HG03432 (cell line): ENCODE measurements at regions not wholly inside any gene's neighbourhood (a gene's known extent, or its start where the extent isn't known, plus 50 kb on each side); places are given as distances from the start of the nearest gene placed in this dataset.
A peak's percentile ranks its signal among the peaks of the same experiment; 100 is the strongest.
"Not testable (repeated sequence)": the region's sequence is repeated elsewhere in the genome, so short reads cannot be mapped to it uniquely, and the experiment has no call there.

ENCODE experiments used
- ATAC-seq: cut with Tn5 transposase; IDR thresholded peaks from one replicate; pipeline ENCODE4 v1.9.1; 2021; ENCODE audit warnings: mild to moderate bottlenecking, moderate library complexity; ENCODE audit not compliant: unreplicated experiment

DNA sequence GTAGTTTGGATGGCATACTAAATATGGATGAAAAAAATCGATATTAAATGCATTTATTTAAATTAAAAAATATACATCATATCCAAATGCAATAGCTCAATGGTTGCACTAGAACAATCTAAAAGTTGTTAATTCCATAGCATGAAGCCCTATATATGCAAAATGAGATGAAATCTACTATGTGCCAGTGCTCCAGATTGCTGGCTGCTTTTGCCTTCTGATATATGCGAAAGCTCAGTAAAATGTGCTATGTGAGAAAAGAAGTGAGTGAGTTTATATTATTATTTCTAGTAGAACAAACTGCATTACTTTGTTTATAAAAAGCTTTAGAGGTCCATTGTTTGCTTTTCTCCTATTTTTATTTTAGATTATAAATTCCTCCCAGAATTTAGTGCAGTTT, 186.7 kb downstream of the MAT2B start:
- no peak for ATAC-seq

DNA sequence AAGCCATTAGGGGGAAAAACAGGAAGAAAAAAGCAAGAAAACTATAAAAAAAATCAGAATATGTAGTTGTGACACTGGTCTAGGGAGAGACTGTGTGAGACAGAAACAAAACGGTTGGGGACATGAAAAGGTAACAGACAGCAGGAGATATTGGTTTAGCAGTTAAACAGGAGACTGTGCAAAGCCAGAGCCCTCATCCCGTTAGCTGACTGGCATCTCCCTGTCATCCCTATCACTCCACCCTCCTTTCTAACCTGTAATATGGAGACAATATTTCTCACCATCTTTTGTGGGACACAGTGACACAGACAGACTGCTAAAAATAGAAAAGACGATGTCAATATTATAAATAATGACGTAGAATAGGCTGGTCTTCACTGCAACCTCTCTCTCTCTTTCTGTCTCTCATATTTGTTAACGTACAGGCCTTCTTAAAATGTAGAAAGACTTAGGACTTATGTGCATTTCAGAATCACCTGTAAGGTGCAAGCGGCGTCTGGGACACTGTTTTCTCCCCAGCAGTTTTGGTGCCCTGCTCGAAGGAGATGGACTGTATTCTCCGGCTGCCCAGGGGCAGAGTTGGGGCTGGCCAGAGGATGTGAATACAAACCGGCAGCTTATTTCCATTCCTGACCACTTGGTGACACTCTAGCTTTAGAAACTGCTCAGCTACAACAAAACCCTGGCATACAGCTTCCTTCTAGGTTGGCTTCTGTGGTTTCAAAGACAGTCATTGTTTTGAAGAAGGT, 190.6 kb downstream of the MAT2B start:
- peak; percentile 97 for ATAC-seq

DNA sequence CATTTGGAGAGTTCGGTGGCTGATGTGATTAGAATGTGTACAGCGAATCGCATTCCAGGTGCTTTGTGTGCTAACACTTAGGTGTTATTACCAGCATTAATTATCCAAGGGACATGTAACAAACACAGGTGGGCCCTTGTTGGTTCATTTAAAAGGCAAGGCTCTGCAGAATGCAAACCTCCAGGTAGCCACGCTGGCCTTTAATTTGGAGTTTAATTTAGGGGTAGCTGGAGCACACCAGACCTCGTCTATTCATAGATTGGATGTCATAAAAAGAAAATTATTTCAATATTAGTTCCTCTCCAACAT, 191.1 kb downstream of the MAT2B start:
- no peak for ATAC-seq

GRCh38 chr5:163706053-163706771, 200.8 kb downstream of the MAT2B start:
- ATAC-seq, result no peak

DNA sequence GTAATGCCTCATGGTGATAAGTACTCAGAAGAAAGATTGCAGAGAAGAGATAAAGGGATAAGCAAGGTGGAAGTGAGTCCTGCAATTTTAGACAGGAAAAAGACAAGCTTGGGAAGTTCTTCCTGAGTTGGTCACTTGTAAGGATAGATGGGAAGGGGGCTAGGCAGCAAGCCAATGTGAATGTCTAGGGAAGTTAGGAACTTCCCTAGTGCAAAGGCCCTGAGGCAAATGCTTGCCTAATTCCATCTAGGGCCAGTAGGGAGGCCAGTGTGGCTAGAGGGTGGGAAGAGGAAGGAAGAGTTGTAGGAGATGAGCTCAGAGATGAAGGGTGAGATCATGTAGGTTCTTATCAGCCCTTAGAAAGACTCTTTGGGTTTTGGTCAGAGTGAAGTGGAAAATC, 206.6 kb downstream of the MAT2B start:
- no peak for ATAC-seq

DNA sequence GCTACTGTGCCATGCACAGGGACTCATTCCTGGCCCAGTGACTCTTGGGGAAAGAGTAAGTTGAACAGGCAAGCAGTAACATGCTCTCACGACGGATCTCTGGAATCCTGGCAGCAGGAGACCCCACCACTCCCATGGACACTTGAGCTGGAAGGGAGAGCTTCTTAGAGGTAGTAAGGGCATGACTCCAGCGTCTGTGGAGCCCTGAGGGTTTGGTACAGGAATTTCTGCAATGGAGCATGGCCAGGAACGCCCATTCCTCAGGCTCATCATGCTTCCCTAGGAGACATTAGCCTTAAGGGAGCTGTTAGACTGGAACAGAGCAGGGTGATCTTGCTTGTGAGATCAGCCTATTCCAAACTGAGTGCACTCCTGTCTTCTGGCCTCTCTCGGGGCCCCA, 212.9 kb downstream of the MAT2B start:
- ATAC-seq, result no peak

DNA sequence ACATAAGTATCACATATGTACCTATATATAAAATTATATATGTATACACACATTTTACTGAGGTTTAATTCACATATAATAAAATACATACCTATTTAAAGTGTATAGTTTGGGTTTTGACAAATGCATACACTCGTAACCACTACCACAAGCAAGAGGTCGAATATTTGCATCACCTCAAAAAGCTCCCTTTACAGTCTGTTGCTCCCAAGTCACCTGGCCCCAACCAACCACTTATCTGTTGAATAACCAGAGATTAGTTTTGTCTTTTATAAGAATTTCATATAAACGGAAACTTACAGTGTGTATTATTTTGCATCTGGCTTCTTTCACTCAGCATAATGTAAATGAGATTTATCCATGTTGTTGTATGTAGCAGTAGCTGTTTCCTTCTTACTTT, 218.9 kb downstream of the MAT2B start:
- ATAC-seq, result no peak

GRCh38 chr5:163727028-163727427, 221.6 kb downstream of the MAT2B start:
- peak; percentile 91 for ATAC-seq

DNA sequence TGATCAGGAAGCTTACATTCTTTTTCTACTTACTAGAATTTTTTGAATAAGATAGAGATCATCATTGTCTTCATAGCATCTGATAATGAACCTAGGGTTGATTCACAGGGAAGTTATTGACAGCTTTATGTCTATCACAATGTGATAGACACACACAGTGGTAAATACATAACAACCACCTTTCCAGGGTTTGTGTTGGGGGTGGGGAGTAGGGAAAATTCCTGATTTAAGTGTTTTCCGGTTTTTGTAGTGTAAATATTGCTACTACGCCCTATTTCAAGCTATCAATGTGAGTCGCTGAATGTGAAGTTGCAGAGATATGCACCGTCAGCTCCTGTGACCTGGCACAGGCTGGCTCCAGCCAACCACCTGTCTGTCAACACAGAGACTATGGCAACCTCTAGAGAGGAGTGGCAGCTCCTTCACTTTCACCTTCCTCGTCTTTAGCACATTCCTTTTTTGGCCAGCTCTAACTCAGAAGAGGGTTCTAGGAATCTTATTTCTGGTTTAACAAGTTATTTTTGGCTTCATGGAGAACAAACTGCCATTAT, 224.9 kb downstream of the MAT2B start:
- no peak for ATAC-seq

DNA sequence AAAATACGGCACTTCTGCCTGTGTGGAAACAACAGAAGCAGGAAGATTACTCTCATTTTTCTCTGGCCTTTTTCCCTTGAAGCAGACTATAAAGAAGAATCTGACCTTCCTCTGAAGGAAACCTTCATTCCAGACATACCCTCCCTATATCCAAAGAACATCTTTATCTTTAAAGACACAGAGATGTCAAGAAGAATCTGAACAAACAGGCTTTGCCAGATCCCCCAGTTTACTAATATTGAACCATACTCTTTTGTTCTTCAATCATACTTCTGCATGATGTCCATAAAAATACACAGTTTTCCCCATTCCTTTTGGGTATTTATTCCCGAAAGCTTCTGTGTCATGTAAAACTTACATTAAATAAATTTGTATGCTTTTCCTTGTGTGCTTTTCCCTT, 225.8 kb downstream of the MAT2B start:
- ATAC-seq, result no peak

DNA sequence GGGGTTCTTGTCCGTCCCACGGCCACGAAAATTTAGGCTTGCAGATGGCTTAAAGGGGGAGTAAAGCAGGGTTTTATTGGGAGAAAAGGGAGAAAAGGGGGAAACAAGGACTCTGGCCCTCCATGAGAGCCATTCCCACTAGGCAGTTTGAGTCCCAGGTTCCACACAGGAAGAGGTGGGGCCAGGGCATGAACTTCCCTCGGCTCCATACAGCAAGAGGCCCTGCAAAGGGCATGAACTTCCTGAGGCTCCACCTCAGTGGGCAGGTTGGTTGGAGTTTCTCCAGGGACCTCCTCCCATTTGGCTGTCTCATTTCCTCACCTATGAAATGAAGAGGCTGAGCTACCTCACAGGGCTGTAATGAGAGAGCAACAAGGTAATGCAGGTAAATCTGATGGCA, 229.7 kb downstream of the MAT2B start:
- no peak for ATAC-seq

DNA sequence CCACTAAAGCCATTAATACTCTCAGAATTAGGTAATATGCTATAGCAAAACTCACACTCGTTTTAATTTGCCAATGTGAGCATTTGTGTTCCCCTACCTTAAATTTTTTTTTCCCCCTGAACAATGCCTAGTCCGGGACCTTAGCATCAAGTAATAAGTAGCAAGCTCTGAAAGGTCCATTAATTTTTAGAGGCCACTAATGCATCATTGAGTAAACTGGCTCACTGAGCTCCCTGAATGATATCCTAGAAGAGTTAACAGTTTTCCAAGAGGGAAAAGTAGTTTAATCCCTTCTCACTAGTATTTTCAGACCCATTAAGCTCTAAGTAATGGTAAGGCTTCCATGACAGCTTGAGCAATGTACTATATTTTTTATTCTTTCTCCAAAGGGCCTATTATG, 242.2 kb downstream of the MAT2B start:
- no peak for ATAC-seq

DNA sequence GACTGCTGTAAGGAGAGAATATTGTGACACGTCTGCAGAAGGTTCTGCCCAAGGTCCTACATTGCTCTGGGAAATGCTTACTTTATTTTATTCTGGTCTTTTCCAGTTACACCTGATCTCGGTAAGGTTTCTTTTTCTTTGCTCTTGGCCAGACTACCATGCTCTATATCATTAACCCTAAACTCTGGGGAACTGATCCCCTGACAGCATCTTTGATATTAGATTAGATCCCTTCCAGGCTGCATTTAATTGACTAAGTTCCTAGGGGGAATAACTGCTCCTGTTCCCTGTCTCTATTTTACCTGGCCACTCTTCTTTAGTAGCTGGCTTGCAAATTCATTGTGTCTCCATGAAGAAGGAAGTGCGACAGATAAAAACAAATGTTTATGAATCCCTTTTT, 243.5 kb downstream of the MAT2B start:
- ATAC-seq, result no peak

DNA sequence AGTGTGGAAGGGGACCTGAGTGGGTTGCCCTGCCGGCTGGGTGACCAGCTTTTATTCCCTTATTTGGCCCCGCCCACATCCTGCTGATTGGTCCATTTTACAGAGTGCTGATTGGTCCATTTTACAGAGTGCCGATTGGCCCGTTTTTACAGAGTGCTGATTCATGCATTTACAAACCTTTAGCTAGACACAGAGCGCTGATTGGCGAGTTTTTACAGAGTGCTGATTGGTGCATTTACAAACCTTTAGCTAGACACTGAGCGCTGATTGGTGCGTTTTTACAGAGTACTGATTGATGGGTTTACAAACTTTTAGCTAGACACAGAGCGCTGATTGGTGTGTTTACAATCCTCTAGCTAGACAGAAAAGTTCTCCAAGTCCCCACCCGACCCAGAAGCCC, 245.0 kb downstream of the MAT2B start:
- ATAC-seq, result not testable (repeated sequence)

DNA sequence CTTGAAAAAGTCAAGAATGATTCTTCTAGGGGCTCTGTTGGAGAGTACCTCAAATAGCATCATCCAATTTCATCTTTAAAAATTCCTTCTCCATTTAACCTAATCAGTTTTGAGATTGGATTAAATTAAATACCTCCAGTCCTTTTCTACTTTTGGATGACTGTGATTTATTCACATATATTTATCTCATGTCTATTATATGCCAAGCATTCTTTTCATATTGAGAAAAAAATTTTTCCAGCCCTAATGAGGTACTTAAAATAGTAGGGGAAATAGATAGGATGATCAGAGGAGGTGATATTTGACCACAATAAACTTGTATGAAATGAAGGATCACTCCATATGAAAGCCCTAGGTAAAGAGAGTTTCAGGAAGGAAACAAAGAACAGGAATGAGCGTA, 250.1 kb downstream of the MAT2B start:
- ATAC-seq, result no peak

DNA sequence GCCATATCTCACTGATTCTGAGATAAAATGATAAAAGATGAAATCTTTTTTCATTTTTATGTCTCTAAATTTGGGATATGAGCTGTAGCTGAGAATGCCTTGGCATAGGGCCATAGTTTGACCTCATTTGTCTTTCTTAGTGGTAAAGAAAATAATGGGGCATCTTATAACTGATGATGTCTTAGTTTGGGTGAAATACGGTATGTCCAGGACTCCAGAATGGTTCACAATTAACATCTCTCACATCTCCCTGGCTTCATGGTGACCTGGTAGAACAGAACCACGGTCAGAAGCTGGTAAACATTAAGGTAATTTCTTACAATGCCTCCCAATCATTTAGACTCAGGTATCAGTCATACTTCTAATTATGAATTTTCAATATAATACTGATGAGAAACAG, 250.8 kb downstream of the MAT2B start:
- ATAC-seq, result no peak

DNA sequence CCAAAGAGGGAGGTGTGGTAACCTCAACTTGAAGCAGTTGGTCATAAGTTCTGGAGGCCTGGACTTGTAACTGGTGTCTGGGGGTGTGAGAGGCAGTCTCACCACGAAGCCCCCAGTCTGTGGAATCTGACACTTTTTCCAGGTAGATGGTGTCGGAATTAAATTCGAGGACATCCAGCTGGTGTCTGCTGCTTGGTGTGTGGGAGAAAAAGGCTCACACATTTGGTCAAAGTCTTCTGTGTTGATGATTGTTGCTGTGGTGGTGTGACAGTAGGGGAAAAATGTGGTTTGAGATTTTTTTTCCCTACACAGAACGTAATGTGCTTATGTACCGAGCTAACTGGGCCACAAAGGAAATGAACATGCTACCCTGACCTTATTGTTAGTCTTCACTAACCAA, 251.9 kb downstream of the MAT2B start:
- ATAC-seq, result no peak

DNA sequence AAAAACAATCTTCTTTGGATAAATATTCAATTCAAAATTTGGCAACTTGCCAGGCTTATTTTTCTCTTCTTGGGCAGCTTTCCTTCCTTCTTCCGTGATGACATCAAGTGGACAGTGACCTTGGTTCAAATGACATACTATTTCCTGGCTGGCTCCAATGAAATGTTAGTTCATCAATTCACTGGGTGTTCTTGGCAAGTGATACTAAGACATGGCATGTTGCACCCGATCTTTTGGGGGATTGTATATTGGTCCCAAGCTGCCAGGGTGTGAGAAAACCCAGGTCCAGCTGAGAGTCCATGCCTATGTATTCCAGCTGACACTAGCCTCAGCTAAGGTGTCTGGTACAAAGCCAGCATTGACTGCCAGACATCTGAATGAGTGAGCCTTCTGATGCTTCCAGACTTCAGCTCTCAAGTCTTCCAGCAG, 252.9 kb downstream of the MAT2B start:
- no peak for ATAC-seq

DNA sequence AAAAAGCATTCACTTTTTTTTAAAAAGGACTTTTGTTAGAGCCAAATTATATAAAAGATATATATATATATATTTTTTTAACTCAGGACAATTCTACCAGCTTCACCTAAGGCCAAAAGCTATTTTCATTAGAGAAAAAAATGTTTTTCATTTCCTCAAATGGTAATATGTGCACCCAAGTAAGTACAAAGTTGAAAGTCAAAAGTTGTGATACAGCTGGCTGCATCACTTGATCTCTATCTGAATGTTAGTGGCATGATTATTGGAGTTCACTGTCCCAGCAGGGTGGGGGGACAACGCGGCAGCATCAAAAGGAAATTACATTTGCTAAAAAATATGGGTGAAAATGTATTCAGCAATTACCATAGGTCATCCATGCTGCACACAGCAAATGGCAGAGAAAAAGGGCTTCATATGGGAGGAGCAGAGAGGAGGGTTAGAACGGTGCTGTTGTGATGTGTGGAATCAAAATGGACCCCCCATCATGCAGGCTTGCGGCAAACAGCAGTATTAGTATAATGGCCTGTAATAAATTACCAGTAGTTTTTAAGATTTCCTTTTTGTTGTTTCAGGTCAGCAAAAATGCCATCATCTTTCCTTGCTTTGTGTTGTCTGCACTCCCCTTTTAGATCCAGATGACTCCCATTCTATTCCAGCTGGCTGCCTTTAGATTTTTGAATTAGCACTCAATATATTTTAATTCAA, 253.7 kb downstream of the MAT2B start:
- no peak for ATAC-seq

DNA sequence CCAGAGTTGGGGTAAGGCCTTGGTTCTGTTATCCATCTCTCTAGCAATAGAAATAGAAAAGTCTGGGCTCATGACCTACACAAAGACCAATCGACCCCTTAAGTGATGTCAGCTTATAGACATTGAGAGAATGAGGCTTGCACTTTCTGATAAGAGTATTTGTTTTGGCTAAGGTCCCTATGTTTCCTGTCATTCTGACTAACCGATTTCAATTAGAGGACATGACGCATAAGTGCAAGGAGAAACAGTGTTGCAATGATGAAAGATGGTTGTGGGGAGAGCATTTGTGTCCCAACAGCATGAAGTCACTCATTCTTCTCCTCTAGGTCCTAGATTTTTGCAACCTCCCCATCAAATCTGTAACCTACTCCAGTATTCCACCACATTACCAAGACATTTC, 255.1 kb downstream of the MAT2B start:
- ATAC-seq, result no peak

- no peak for ATAC-seq
Measured at GRCh38 chr5:163766936-163767670, 261.7 kb downstream of the MAT2B start.
